Smooth muscle cell (in vitro differentiated cells): ENCODE measurements at regions not wholly inside any gene's neighbourhood (a gene's known extent, or its start where the extent isn't known, plus 50 kb on each side); places are given as distances from the start of the nearest gene placed in this dataset.

Source experiments
- DNase-seq: peaks from one replicate; lab custom pipeline; 2025; ENCODE audit not compliant: unreplicated experiment; lab: John Stamatoyannopoulos, UW
- H2AFZ ChIP-seq: fragments of 200-600 bp; sonication (generic); 2 replicates; pipeline ENCODE4 v1.6.0; 2016; ENCODE audit warnings: antibody characterized with exemption, low read depth, mild to moderate bottlenecking
- H3F3A ChIP-seq: fragments of 200-600 bp; sonication (generic); 2 replicates; pipeline ENCODE4 v1.6.0; 2017; ENCODE audit warnings: antibody characterized with exemption, low read depth
- H3K27ac ChIP-seq: fragments of 200-600 bp; sonication (generic); 2 replicates; pipeline ENCODE4 v1.5.1; 2016; ENCODE audit warnings: low read depth, mild to moderate bottlenecking
- H3K27me3 ChIP-seq: fragments of 200-600 bp; sonication (generic); 2 replicates; pipeline ENCODE4 v1.6.1; 2016; ENCODE audit warnings: low read depth, mild to moderate bottlenecking
- H3K36me3 ChIP-seq: fragments of 200-600 bp; sonication (generic); 2 replicates; pipeline ENCODE4 v1.5.1; 2016; ENCODE audit warnings: low read depth
- H3K4me1 ChIP-seq: fragments of 200-600 bp; sonication (generic); 2 replicates; pipeline ENCODE4 v1.5.1; 2016; ENCODE audit warnings: low read depth
- H3K4me2 ChIP-seq: fragments of 200-600 bp; sonication (generic); 2 replicates; pipeline ENCODE4 v1.6.0; 2016; ENCODE audit warnings: mild to moderate bottlenecking
- H3K4me3 ChIP-seq: fragments of 200-600 bp; sonication (generic); 2 replicates; pipeline ENCODE4 v1.5.1; 2016; ENCODE audit warnings: mild to moderate bottlenecking
- H3K79me2 ChIP-seq: fragments of 200-600 bp; sonication (generic); 2 replicates; pipeline ENCODE4 v1.6.0; 2016; ENCODE audit warnings: low read depth, mild to moderate bottlenecking
- H3K9ac ChIP-seq: fragments of 200-600 bp; sonication (generic); 2 replicates; pipeline ENCODE4 v1.6.0; 2016; ENCODE audit warnings: low read depth
- H3K9me3 ChIP-seq: fragments of 200-600 bp; sonication (generic); replicated peaks from 2 replicates; pipeline ENCODE4 v1.5.1; 2016; ENCODE audit warnings: low read depth
- H4K20me1 ChIP-seq: fragments of 200-600 bp; sonication (generic); 2 replicates; pipeline ENCODE4 v1.6.0; 2016; ENCODE audit warnings: low read depth
- CTCF ChIP-seq: fragments of 200-600 bp; sonication (generic); IDR thresholded peaks from 2 replicates; pipeline ENCODE4 v1.5.1; 2017; ENCODE audit warnings: borderline replicate concordance, mild to moderate bottlenecking, antibody characterized with exemption; ENCODE audit not compliant: insufficient read depth, poor library complexity, severe bottlenecking
- WGBS: methylation state at CpG from one replicate; pipeline ENCODE4 v1.1.7; 2016; ENCODE audit warnings: low lambda C conversion rate; 5-methylcytosine and 5-hydroxymethylcytosine counted together

- no peaks in the 10 kb centered on the region for H3K27me3 ChIP-seq
- no peak for DNase-seq
- WGBS = 46% methylated on average over 2 of the region's 2 CpGs
Observed at GRCh38 chr3:194905696-194906095, 220.0 kb downstream of the FAM43A start.

GRCh38 chr3:194906229-194906629 is 220.5 kb downstream of the FAM43A start:
- Histone ChIP-seq H3K9ac (no peak overlapping the region), H3K4me2 (peak overlapping the region; percentile 39), H3F3A (peaks cover 4% of the 10 kb centered on the region), H3K27ac (peak overlapping the region; percentile 74), H3K79me2 (no peaks in the 10 kb centered on the region), H3K36me3 (no peaks in the 10 kb centered on the region), H3K4me1 (peaks cover 5% of the 10 kb centered on the region), H3K27me3 (no peaks in the 10 kb centered on the region), H4K20me1 (no peaks in the 10 kb centered on the region), H2AFZ (no peak overlapping the region), H3K4me3 (no peak overlapping the region), H3K9me3 (no peaks in the 10 kb centered on the region)
- 47% methylated on average over 4 of the region's 4 CpGs for WGBS
- TF ChIP-seq CTCF = no peak
- no peak for DNase-seq

More at GRCh38 chr3:194905696-194906095, 220.0 kb downstream of the FAM43A start:
- H3K9ac ChIP-seq = no peak overlapping the region
- H3F3A ChIP-seq = peaks cover 4% of the 10 kb centered on the region
- H3K36me3 ChIP-seq = no peaks in the 10 kb centered on the region
- no peaks in the 10 kb centered on the region for H3K79me2 ChIP-seq
- H2AFZ ChIP-seq = no peak overlapping the region
- no peak for TF ChIP-seq CTCF
- H3K4me1 ChIP-seq = peaks cover 5% of the 10 kb centered on the region
- peak overlapping the region; percentile 39 for H3K4me2 ChIP-seq
- no peaks in the 10 kb centered on the region for H4K20me1 ChIP-seq
- no peak overlapping the region for H3K4me3 ChIP-seq
- H3K27ac ChIP-seq = peak overlapping the region; percentile 74
- H3K9me3 ChIP-seq = no peaks in the 10 kb centered on the region

GRCh38 chr3:194906970-194907629 is 221.4 kb downstream of the FAM43A start:
- Histone ChIP-seq H3K9me3 (no peaks in the 10 kb centered on the region), H3K36me3 (no peaks in the 10 kb centered on the region), H2AFZ (no peak overlapping the region), H3F3A (peaks cover 4% of the 10 kb centered on the region), H3K79me2 (no peaks in the 10 kb centered on the region), H3K9ac (no peak overlapping the region), H3K27ac (peak overlapping the region; percentile 74), H3K27me3 (no peaks in the 10 kb centered on the region), H3K4me2 (peak overlapping the region; percentile 39), H3K4me1 (peaks cover 5% of the 10 kb centered on the region), H3K4me3 (no peak overlapping the region), H4K20me1 (no peaks in the 10 kb centered on the region)
- no peak for TF ChIP-seq CTCF
- DNase-seq = no peak
- 60% methylated on average over 11 of the region's 11 CpGs for WGBS

- no peak overlapping the region for H2AFZ ChIP-seq
- H4K20me1 ChIP-seq = no peaks in the 10 kb centered on the region
- no peaks in the 10 kb centered on the region for H3K27me3 ChIP-seq
- no peak overlapping the region for H3K9ac ChIP-seq
- no peaks in the 10 kb centered on the region for H3K79me2 ChIP-seq
- TF ChIP-seq CTCF = no peak
- peaks cover 5% of the 10 kb centered on the region for H3K4me1 ChIP-seq
- no peaks in the 10 kb centered on the region for H3K36me3 ChIP-seq
- WGBS = 93% methylated on average over 3 of the region's 5 CpGs
- no peak overlapping the region for H3K4me2 ChIP-seq
- H3K27ac ChIP-seq = no peak overlapping the region
- H3K4me3 ChIP-seq = no peak overlapping the region
- H3F3A ChIP-seq = peaks cover 4% of the 10 kb centered on the region
- no peak for DNase-seq
- no peaks in the 10 kb centered on the region for H3K9me3 ChIP-seq
Observed at GRCh38 chr3:194907811-194908210, 222.1 kb downstream of the FAM43A start.
